NCI-H1417 (cell line): ENCODE measurements at regions not wholly inside any gene's neighbourhood (a gene's known extent, or its start where the extent isn't known, plus 50 kb on each side); places are given as distances from the start of the nearest gene placed in this dataset.
"Not testable (repeated sequence)": the region's sequence is repeated elsewhere in the genome, so short reads cannot be mapped to it uniquely, and the experiment has no call there.

Source experiments
- DNase-seq, 3 experiments: peaks; one replicate each; lab custom pipeline; 2025; lab: John Stamatoyannopoulos, UW

- DNase-seq, result peak in 1 of 3 experiments; percentile 1
These were observed 182.5 kb downstream of the TMEM167A start for GRCh38 chr5:82894716-82895115.

GRCh38 chr5:82889088-82889487 is 188.1 kb downstream of the TMEM167A start:
- DNase-seq, result no peak

DNA sequence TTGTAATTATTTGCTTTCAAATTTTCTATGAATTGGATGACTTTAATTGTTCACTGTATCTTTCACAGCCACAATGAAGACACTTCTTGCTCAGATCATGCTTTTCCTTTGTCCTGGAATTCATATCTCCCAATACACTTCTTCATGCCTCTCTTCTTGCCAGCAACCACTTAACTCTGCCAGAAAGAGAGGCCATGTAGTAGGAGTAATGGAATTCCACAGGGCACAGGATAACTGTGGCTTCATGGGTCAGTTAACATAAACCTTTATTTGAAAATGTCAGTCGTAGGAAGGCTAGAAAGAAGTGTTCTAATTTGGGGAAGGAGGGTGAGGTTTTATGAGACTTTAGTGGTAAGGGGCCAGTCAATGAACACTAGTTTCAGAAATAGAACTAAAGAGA is 190.3 kb downstream of the TMEM167A start:
- peak in 1 of 3 experiments; percentile 6 for DNase-seq

DNA sequence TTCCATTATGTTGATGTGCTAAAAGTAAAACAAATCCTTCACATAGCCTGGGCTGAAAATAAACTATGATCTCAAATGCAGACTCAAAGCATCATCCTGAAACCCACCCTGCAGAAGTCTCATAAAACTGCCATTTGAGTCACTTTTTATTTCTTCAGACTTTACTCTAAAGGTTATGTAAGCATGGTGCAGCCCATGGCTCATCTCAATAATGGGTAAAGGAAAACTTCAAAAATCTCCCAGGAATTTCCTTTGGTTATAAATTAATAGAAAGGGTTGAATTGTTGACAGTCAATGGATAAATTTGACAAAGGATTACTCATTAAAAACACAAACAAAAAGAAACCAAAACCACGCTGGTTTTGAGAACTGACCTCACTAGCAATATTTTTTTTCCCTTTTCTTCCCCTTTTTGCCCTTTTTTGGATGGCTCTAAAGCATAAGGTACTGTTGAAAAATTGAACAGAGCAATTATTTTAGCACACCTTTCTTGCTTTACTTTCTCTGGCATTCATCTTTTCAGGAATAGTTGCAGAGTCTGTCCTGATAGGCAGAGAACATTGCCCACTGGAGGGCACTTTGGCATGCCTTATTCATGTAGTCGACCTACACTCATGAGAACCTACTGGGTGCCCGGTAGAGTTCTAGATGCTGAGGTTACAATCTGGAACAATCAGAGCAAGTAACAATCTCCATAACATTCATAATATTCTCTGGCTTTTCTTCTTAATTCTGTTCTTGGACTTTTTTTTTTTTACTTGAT is 191.4 kb downstream of the TMEM167A start:
- peak in 1 of 3 experiments; percentile 1 for DNase-seq

- no peak for DNase-seq
These were observed 192.2 kb downstream of the TMEM167A start for GRCh38 chr5:82884821-82885471.

DNA sequence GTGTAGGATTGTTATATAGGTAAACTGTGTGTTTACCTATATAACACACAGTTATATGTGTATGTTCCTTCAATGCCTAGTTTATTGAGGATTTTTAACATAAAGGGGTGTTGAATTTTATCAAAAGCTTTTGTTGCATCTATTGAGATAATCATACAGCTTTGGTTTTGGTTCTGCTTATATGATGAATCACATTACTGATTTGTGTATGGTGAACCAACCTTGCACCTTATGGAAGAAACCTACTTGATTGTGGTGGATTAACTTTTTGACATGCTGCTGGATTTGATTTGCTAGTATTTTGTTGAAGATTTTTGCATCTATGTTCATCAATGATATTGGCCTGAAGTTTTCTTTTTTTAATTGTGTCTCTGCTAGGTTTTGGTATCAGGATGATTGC is 194.9 kb downstream of the TMEM167A start:
- no peak for DNase-seq

DNA sequence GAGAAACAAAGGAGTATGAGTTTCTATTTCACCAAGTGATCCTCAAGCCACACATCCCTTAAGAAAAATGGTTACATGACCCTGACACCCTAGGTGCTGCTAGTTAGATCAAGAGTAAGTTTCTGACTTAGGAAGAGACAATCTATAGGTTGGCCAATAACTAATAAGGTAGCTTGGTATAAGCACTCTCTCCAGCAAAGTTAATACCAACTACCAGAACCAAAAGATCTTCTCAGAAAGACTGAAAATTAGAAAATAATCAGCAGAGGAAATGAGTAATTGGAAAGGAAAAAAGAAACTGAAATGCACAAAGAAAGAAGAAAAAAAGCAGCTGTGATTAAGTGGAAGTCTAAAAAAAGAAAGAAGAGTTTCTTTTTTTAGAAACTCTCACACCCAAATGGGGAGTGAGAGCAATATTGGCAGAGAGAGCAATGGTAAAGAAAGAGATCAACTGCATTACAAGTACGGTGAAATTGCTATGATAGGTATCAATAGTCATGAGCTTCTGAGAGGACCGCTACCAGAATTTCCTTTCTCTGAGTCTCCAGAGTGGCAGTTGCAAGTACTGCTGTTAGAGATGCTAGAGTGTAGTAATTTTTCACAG is 195.5 kb downstream of the TMEM167A start:
- DNase-seq, result no peak

- no peak for DNase-seq
These were observed 198.1 kb downstream of the TMEM167A start for GRCh38 chr5:82879089-82879488.

DNA sequence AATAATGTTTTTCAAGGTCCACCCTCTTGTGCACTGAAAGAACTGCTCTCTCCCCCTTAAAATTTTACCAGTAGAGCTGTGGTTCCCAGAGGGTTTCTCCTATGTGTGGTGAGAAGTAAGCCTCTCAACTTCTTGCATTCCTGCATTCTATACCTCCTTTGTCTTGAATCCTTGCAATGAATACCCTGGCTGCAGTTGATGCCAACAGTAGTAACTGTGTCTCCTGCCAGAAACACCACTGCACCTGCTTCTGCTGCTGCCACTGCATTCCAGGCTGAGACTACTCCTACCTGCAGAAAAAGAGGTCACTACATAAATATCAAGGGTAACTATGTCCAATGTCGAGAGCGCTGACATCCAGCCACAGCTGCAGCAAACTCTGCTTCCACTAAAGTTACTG is 203.7 kb downstream of the TMEM167A start:
- DNase-seq, result no peak

GRCh38 chr5:82872321-82873288 is 204.6 kb downstream of the TMEM167A start:
- not testable (repeated sequence) for DNase-seq

DNA sequence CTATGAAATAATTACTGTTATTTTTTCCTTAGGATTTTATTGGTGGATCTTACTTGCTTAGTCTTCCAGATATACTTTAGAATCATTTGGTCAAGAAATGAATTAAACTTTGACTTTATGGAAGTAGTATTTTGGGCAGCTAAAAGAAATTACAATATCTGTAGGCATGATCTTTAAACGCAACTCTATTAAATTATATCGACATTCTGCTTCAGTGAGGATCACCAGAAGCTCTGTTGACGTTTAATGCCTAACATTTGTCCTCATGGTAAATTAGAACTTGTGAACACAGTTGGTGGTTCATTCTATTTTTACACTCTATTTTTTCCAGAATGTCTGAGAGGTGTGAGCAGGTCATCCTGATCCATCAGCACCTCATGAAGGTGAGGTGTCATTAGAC is 211.6 kb downstream of the TMEM167A start:
- no peak for DNase-seq

- peak in 2 of 3 experiments; percentile 57 to 82 for DNase-seq
These were observed 213.9 kb downstream of the TMEM167A start for GRCh38 chr5:82863266-82863665.

GRCh38 chr5:82862711-82863110 is 214.5 kb downstream of the TMEM167A start:
- peak in 2 of 3 experiments; percentile 57 to 83 for DNase-seq

DNA sequence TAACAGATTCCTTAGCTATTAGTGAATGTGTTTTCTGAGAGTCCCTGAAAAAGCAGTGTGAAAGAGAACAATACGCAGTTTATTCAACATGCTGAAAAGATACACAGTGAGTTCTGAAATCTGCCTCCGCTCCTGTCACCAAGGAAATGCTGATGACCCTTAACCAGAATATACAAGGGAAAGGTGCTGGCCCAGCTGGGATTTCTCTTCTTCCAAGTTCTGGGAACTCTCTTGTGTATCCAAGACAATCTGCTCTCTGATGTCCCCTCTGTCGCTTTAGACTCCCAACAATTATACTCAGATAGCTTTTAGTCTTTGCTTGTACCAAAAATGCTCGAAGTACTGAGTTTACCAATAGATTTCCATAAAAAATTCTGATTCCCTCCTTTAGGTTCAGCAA is 214.9 kb downstream of the TMEM167A start:
- no peak for DNase-seq

DNA sequence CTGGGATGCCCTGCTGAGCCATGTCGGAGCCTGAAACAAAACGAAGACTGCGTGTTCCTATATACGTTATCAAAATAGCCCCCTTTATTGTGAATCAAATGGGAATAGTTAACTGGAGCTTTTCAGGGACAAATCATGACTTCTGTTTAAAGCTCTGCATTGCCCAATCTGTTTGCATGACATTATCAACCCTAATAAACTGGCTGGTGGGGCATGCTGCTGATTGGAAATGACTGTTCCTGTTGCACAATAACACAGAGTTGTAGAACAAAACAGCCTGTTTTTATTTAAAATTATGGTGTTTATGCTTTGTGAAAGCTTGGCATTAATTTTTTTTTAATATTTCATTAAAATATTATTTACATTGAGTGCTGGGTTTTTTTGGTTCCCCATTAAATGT is 215.5 kb downstream of the TMEM167A start:
- DNase-seq, result no peak

- DNase-seq, result no peak
These were observed 217.6 kb downstream of the TMEM167A start for GRCh38 chr5:82859451-82860140.

DNA sequence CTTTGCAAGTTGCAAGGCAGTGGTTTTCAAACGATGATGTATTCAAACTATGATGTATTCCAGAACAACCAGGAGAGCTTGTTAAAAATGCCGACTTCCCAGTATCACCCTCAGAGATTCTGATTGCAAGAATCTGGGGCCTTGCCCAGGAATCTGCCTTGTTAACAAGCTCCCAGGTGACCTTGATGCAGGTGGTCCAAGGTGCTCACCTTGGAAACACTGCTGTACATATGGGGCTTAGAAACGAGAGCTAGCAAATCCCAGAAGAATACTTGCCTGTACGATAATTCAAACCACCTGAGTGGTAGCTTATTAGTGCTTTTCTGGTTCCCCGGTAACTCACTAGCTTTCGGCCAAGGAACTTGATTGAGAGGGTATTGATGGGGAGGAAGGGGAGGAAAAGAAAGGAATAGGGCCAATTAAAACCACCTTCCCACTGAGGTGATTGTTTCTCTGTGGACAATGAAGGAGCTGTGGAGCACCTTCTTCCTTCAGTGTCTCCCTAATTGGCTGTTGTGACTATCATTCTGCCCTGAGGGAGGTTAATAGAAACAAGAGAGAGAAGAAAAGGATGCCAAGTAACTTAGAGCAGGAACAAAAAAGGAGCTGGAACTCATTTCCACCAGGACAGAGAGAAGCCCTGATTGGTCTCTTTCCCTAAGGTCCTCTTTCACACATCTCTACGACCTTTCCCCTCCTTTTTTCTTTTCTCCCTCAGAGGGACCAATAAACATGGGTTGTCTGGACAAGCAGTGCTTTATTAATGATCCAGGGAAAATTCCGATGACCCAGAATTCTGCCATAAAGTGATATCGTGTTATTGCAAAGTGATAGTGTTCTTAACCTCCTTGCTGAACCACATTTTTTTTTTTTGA is 218.8 kb downstream of the TMEM167A start:
- peak in 2 of 3 experiments; percentile 4 to 15 for DNase-seq

GRCh38 chr5:82855893-82856550 is 221.2 kb downstream of the TMEM167A start:
- peak in 2 of 3 experiments; percentile 39 to 67 for DNase-seq

DNA sequence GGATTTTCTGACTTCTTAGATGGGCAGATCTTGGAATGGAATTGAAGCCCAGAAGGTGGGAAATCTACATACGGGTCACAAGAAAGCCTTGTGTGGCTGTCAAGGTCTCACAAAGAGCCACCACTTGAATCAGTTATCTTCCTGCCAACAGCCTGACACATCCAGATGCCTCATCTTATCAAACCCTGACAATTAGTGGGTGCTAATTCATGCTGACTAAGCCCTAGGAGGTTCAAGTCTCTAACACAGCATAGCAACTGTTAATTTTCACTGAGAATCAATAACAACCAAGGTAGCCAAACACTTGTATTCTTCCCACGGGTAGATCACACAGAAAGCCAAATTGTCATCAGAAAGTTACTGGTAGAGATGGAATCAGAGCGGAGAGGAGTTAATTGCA is 222.2 kb downstream of the TMEM167A start:
- DNase-seq, result no peak

DNA sequence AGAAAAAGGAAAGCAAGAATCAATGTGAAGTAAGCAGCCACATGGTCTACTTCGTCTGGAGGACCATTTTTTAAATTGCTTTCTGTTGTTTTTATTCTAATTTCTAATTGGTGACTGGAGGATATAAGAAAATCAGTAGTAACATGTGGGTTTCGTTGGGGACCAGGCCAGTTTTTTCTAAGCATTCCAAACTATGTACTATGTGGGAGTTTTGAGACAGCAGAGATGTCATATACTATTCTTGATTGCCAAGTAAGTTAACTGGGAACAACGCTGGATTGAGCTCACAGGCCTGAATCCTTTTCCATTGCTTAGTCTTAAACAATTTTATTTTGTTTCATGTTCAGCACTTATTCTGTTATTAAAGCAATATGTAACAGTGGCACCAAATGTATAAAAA is 225.7 kb downstream of the TMEM167A start:
- DNase-seq, result no peak
